ENCODE measurements at regions not wholly inside any gene's neighbourhood (a gene's known extent, or its start where the extent isn't known, plus 50 kb on each side); places are given as distances from the start of the nearest gene placed in this dataset.

- TF ChIP-seq, protein P1, sequence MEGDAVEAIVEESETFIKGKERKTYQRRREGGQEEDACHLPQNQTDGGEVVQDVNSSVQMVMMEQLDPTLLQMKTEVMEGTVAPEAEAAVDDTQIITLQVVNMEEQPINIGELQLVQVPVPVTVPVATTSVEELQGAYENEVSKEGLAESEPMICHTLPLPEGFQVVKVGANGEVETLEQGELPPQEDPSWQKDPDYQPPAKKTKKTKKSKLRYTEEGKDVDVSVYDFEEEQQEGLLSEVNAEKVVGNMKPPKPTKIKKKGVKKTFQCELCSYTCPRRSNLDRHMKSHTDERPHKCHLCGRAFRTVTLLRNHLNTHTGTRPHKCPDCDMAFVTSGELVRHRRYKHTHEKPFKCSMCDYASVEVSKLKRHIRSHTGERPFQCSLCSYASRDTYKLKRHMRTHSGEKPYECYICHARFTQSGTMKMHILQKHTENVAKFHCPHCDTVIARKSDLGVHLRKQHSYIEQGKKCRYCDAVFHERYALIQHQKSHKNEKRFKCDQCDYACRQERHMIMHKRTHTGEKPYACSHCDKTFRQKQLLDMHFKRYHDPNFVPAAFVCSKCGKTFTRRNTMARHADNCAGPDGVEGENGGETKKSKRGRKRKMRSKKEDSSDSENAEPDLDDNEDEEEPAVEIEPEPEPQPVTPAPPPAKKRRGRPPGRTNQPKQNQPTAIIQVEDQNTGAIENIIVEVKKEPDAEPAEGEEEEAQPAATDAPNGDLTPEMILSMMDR (IDR thresholded peaks at IDR 0.05; ENCODE audit: borderline replicate concordance, extremely low read depth, low read length, poor library complexity, severe bottlenecking) = no peak
- no peak for TF ChIP-seq EZH2 (IDR thresholded peaks at IDR 0.05; ENCODE audit: borderline replicate concordance, low read depth, low read length, severe bottlenecking)
Measured at GRCh38 chr20:48092596-48093280, 307.5 kb upstream of the SULF2 start.
